Keratinocyte (primary cell): ENCODE measurements at regions not wholly inside any gene's neighbourhood (a gene's known extent, or its start where the extent isn't known, plus 50 kb on each side); places are given as distances from the start of the nearest gene placed in this dataset.

Experiments used
- DNase-seq: peaks from one replicate; pipeline ENCODE4 v3.0.0-alpha.2; 2011; ENCODE audit warnings: low read depth, missing footprints, low spot score
- FAIRE-seq: peaks from 2 replicates; lab custom pipeline; 2011; peaks lifted over from hg19 to GRCh38; lab: Jason Lieb, UNC
- H2AFZ ChIP-seq: 2 replicates; pipeline ENCODE4 v1.6.0; 2012; ENCODE audit warnings: low read length, control low read depth, inconsistent platforms; ENCODE audit not compliant: control insufficient read depth
- H3K27ac ChIP-seq: 2 replicates; pipeline ENCODE4 v1.5.1; 2011; ENCODE audit warnings: low read length; ENCODE audit not compliant: control insufficient read depth, insufficient read depth
- H3K27me3 ChIP-seq: 3 replicates; pipeline ENCODE4 v1.6.0; 2011; ENCODE audit warnings: low read length; ENCODE audit not compliant: control insufficient read depth, insufficient read depth; ENCODE audit errors: extremely low read depth
- H3K36me3 ChIP-seq, 2 experiments: 2 replicates in 1 of 2; 3 replicates in 1 of 2; pipeline ENCODE4 v1.5.1; 2011; ENCODE audit warnings: low read length in 2 of 2, mild to moderate bottlenecking in 1 of 2; ENCODE audit not compliant: control insufficient read depth in 2 of 2, insufficient read depth in 2 of 2; ENCODE audit errors: extremely low read depth in 1 of 2
- H3K4me1 ChIP-seq: 3 replicates; pipeline ENCODE4 v1.5.1; 2011; ENCODE audit warnings: low read length; ENCODE audit not compliant: control insufficient read depth, insufficient read depth; ENCODE audit errors: extremely low read depth
- H3K4me2 ChIP-seq: 3 replicates; pipeline ENCODE4 v1.6.0; 2011; ENCODE audit warnings: low read depth, low read length; ENCODE audit not compliant: control insufficient read depth, insufficient read depth; ENCODE audit errors: extremely low read depth
- H3K4me3 ChIP-seq, 3 experiments: fragments of 200-600 bp in 1 of 3; sonication (generic) in 1 of 3; 2 replicates in 2 of 3; 3 replicates in 1 of 3; pipeline ENCODE4 v1.5.1; 2011 to 2016; ENCODE audit warnings: low read length in 3 of 3, mild to moderate bottlenecking in 3 of 3, control low read depth in 2 of 3, inconsistent platforms in 1 of 3, low read depth in 1 of 3, mixed read lengths in 1 of 3, mixed run types in 1 of 3, moderate library complexity in 1 of 3; ENCODE audit not compliant: control insufficient read depth in 2 of 3, insufficient read depth in 2 of 3; ENCODE audit errors: extremely low read depth in 1 of 3
- H3K79me2 ChIP-seq: 2 replicates; pipeline ENCODE4 v1.6.0; 2012; ENCODE audit warnings: low read length; ENCODE audit not compliant: control insufficient read depth, insufficient read depth
- H3K9ac ChIP-seq: 3 replicates; pipeline ENCODE4 v1.6.0; 2011; ENCODE audit warnings: low read length; ENCODE audit not compliant: control insufficient read depth, insufficient read depth; ENCODE audit errors: extremely low read depth
- H3K9me1 ChIP-seq: 3 replicates; pipeline ENCODE4 v1.6.0; 2011; ENCODE audit warnings: low read length; ENCODE audit not compliant: control insufficient read depth, insufficient read depth; ENCODE audit errors: extremely low read depth
- H3K9me3 ChIP-seq: 2 replicates; pipeline ENCODE4 v1.5.1; 2012; ENCODE audit warnings: low read depth, low read length; ENCODE audit not compliant: control insufficient read depth
- H4K20me1 ChIP-seq: 3 replicates; pipeline ENCODE4 v1.6.0; 2011; ENCODE audit warnings: low read length; ENCODE audit not compliant: control insufficient read depth, insufficient read depth; ENCODE audit errors: extremely low read depth
- CTCF ChIP-seq, 3 experiments: IDR thresholded peaks in 1 of 3; conservative IDR thresholded peaks in 1 of 3; optimal IDR thresholded peaks in 1 of 3; 2 replicates in 2 of 3; 3 replicates in 1 of 3; pipeline versions ENCODE3 to v1.5.1; 2011; ENCODE audit warnings: low read length in 3 of 3, mild to moderate bottlenecking in 3 of 3, moderate library complexity in 2 of 3, control low read depth in 1 of 3, inconsistent platforms in 1 of 3; ENCODE audit not compliant: insufficient read depth in 2 of 3; ENCODE audit errors: extremely low read depth in 1 of 3
- EZH2 ChIP-seq: IDR thresholded peaks from one replicate; pipeline ENCODE4 v1.6.1; 2012; ENCODE audit warnings: inconsistent platforms, mild to moderate bottlenecking, low read length, moderate library complexity
- dilution Hi-C: fragments of 300-500 bp; cut with MboI; formaldehyde crosslinking; loops from one replicate; pipeline ENCODE4 v1.7.0; 2020; ENCODE audit warnings: low sequenced_read_pairs; ENCODE audit not compliant: extremely low pct_ligation_motif_present

- Histone ChIP-seq H3K79me2 (no peaks in the 10 kb centered on the region), H3K27me3 (no peaks in the 10 kb centered on the region), H3K27ac (peak overlapping the region; percentile 56), H3K4me3 (no peak overlapping the region), H3K9ac (no peak overlapping the region), H3K4me1 (peaks cover 40% of the 10 kb centered on the region), H3K9me3 (no peaks in the 10 kb centered on the region), H4K20me1 (no peaks in the 10 kb centered on the region), H2AFZ (no peak overlapping the region), H3K9me1 (no peaks in the 10 kb centered on the region), H3K36me3 (no peaks in the 10 kb centered on the region), H3K4me2 (no peak overlapping the region)
- DNase-seq (peak; percentile 92), FAIRE-seq (peak; percentile 88)
- dilution Hi-C loops: no loop called here
- TF ChIP-seq EZH2 (no peak), CTCF (optimal IDR thresholded peaks at IDR 0.05 in 1 of 3, IDR thresholded peaks at IDR 0.05 in 1 of 3, conservative IDR thresholded peaks at IDR 0.05 in 1 of 3; ENCODE audit: extremely low read depth in 1 of 3, insufficient read depth in 2 of 3, low read length in 3 of 3) (no peak)
Observed at GRCh38 chr3:72625602-72626337, 222.5 kb downstream of the SHQ1 start.

- Histone ChIP-seq H2AFZ (no peak overlapping the region), H3K27me3 (no peaks in the 10 kb centered on the region), H3K9me1 (no peaks in the 10 kb centered on the region), H3K4me2 (no peak overlapping the region), H4K20me1 (no peaks in the 10 kb centered on the region), H3K4me1 (peaks cover 37% of the 10 kb centered on the region), H3K9ac (no peak overlapping the region), H3K4me3 (no peak overlapping the region), H3K79me2 (no peaks in the 10 kb centered on the region), H3K36me3 (no peaks in the 10 kb centered on the region), H3K27ac (no peak overlapping the region), H3K9me3 (no peaks in the 10 kb centered on the region)
- TF ChIP-seq CTCF (optimal IDR thresholded peaks at IDR 0.05 in 1 of 3, IDR thresholded peaks at IDR 0.05 in 1 of 3, conservative IDR thresholded peaks at IDR 0.05 in 1 of 3; ENCODE audit: extremely low read depth in 1 of 3, insufficient read depth in 2 of 3, low read length in 3 of 3) (no peak), EZH2 (no peak)
- DNase-seq (no peak), FAIRE-seq (no peak)
- dilution Hi-C loops: no loop called here
Observed at GRCh38 chr3:72624656-72625055, 223.6 kb downstream of the SHQ1 start.
